Endothelial cell of umbilical vein (primary cell): ENCODE measurements at regions not wholly inside any gene's neighbourhood (a gene's known extent, or its start where the extent isn't known, plus 50 kb on each side); places are given as distances from the start of the nearest gene placed in this dataset.

ENCODE experiments used
- EZH2 ChIP-seq: IDR thresholded peaks from 2 replicates; pipeline ENCODE4 v1.6.1; 2012; ENCODE audit warnings: borderline replicate concordance, low read depth, mild to moderate bottlenecking, moderate library complexity, low read length, inconsistent platforms; ENCODE audit not compliant: severe bottlenecking
- FOS ChIP-seq: IDR thresholded peaks from 2 replicates; pipeline ENCODE4 v1.6.1; 2011; ENCODE audit warnings: mild to moderate bottlenecking, low read length, moderate library complexity, borderline replicate concordance; ENCODE audit not compliant: insufficient read depth
- GATA2 ChIP-seq: IDR thresholded peaks from 2 replicates; pipeline ENCODE4 v1.7.0; 2011; ENCODE audit warnings: low read depth, mild to moderate bottlenecking, moderate library complexity, mixed read lengths, low read length; ENCODE audit not compliant: insufficient read length, insufficient read depth
- JUN ChIP-seq: IDR thresholded peaks from 2 replicates; pipeline ENCODE4 v1.6.1; 2011; ENCODE audit warnings: borderline replicate concordance, low read depth; ENCODE audit not compliant: insufficient read length, insufficient read depth
- MYC ChIP-seq: IDR thresholded peaks from one replicate; pipeline ENCODE4 v1.6.1; 2011; ENCODE audit warnings: mild to moderate bottlenecking, low read depth, low read length
- POLR2A ChIP-seq: IDR thresholded peaks from 2 replicates; pipeline ENCODE4 v1.6.1; 2012; ENCODE audit warnings: low read depth, mild to moderate bottlenecking, control low read depth, low read length
- POLR2AphosphoS5 ChIP-seq: IDR thresholded peaks from 2 replicates; pipeline ENCODE4 v1.6.1; 2012; ENCODE audit warnings: low read depth, mild to moderate bottlenecking, control low read depth, low read length, moderate library complexity; ENCODE audit not compliant: insufficient read depth
- TF ChIP-seq, protein P1 (sequence below), 2 donors: IDR thresholded peaks; 1 replicate in 1 of 2; 2 replicates in 1 of 2; pipeline ENCODE4 v1.5.1; 2011; ENCODE audit warnings: low read length in 2 of 2, mild to moderate bottlenecking in 2 of 2, moderate library complexity in 2 of 2, control low read depth in 1 of 2, inconsistent platforms in 1 of 2, low read depth in 1 of 2; ENCODE audit not compliant: insufficient read depth in 1 of 2; ENCODE audit errors: extremely low read depth in 1 of 2
- TF ChIP-seq, protein P2 (sequence below): IDR thresholded peaks from 2 replicates; pipeline ENCODE4 v1.6.1; 2011; ENCODE audit not compliant: insufficient read depth, insufficient read length

DNA sequence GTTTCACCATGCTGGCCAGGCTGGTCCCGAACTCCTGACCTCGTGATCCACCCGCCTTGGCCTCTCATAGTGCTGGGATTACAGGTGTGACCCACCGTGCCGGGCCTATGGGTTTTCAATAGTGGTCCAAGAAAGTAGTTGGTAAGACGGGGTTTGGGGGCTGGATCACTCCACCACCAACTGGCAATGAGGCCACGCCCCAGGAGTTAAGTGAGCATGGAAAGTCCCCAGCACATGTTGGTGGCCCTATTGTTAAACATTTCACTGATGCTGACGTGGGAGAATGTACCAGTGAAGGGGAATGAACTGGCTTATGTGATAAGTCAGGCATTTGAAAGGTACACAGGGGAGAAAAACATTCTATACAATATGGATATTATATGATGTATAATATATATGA lies 80.4 kb downstream of the CHRD start:
- TF ChIP-seq, protein P1, sequence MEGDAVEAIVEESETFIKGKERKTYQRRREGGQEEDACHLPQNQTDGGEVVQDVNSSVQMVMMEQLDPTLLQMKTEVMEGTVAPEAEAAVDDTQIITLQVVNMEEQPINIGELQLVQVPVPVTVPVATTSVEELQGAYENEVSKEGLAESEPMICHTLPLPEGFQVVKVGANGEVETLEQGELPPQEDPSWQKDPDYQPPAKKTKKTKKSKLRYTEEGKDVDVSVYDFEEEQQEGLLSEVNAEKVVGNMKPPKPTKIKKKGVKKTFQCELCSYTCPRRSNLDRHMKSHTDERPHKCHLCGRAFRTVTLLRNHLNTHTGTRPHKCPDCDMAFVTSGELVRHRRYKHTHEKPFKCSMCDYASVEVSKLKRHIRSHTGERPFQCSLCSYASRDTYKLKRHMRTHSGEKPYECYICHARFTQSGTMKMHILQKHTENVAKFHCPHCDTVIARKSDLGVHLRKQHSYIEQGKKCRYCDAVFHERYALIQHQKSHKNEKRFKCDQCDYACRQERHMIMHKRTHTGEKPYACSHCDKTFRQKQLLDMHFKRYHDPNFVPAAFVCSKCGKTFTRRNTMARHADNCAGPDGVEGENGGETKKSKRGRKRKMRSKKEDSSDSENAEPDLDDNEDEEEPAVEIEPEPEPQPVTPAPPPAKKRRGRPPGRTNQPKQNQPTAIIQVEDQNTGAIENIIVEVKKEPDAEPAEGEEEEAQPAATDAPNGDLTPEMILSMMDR (IDR thresholded peaks at IDR 0.05; ENCODE audit: extremely low read depth in 1 of 2, insufficient read depth in 1 of 2, low read depth in 1 of 2, low read length in 2 of 2): no peak
- TF ChIP-seq POLR2AphosphoS5 (no peak), POLR2A (no peak), JUN (no peak), EZH2 (no peak), MYC (no peak), FOS (no peak), GATA2 (no peak)
- TF ChIP-seq, protein P2, sequence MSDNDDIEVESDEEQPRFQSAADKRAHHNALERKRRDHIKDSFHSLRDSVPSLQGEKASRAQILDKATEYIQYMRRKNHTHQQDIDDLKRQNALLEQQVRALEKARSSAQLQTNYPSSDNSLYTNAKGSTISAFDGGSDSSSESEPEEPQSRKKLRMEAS: no peak
